ENCODE measurements at regions not wholly inside any gene's neighbourhood (a gene's known extent, or its start where the extent isn't known, plus 50 kb on each side); places are given as distances from the start of the nearest gene placed in this dataset.

DNA sequence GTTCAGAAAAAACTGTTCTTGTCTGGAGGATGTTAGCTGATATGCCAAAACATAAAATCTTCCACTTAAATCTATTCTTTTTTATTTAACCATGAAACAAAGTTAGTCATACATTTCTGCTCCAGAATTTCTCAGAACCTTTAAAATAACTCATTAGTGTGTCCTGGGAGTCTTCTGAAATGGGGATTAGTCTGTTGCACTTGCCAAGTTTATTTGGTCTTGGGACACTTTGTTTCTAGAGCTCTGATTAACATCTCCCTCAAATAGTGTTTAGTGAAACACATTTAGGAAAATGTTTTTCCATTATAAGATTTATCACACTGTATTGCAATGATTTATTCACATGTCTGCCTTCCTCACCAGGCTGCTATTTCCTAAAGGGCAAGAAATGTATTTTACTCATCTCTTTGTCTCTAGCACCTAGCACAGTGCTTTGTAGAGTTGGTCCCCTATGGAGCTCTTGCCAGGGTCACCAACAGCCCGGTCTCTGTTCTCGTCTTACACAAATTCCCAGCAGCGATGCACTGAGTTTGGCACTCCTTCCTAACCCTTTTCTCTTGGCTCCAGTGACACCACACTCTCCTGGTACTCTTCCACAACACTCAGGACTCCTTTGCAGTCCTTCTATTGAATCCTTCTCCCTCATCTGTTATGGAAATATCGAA is 189.2 kb downstream of the CSNK2A3 start:
- TF ChIP-seq, protein P1, sequence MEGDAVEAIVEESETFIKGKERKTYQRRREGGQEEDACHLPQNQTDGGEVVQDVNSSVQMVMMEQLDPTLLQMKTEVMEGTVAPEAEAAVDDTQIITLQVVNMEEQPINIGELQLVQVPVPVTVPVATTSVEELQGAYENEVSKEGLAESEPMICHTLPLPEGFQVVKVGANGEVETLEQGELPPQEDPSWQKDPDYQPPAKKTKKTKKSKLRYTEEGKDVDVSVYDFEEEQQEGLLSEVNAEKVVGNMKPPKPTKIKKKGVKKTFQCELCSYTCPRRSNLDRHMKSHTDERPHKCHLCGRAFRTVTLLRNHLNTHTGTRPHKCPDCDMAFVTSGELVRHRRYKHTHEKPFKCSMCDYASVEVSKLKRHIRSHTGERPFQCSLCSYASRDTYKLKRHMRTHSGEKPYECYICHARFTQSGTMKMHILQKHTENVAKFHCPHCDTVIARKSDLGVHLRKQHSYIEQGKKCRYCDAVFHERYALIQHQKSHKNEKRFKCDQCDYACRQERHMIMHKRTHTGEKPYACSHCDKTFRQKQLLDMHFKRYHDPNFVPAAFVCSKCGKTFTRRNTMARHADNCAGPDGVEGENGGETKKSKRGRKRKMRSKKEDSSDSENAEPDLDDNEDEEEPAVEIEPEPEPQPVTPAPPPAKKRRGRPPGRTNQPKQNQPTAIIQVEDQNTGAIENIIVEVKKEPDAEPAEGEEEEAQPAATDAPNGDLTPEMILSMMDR (conservative IDR thresholded peaks at IDR 0.05; ENCODE audit: low read length), result no peak
- TF ChIP-seq EZH2phosphoT487 (IDR thresholded peaks at IDR 0.05; ENCODE audit: borderline replicate concordance, low read depth, low read length), result no peak

All from OCI-LY7 (cell line).